ENCODE measurements at regions not wholly inside any gene's neighbourhood (a gene's known extent, or its start where the extent isn't known, plus 50 kb on each side); places are given as distances from the start of the nearest gene placed in this dataset.

GRCh38 chr2:15786901-15787300 is 153.4 kb upstream of the MYCN start:
- Histone ChIP-seq H4K20me1 (replicated peaks in 1 of 2; ENCODE audit: control insufficient read depth in 1 of 2, insufficient read depth in 2 of 2, low read length in 2 of 2) (no peaks in the 10 kb centered on the region), H3K27me3 (replicated peaks in 1 of 4; ENCODE audit: control insufficient read depth in 3 of 4, extremely low read depth in 1 of 4, insufficient read depth in 3 of 4, low read length in 3 of 4) (no peaks in the 10 kb centered on the region; a peak in 1 of 7 replicates), H3K14ac (ENCODE audit: insufficient read length) (no peak overlapping the region), H3K9me3 (ENCODE audit: insufficient read depth in 2 of 2, low read depth in 1 of 2, low read length in 1 of 2) (no peaks in the 10 kb centered on the region), H3K56ac (replicated peaks; ENCODE audit: insufficient read length, low read depth, low read length) (no peak overlapping the region), H2BK20ac (ENCODE audit: low read length) (no peak overlapping the region), H4K91ac (replicated peaks; ENCODE audit: insufficient read length, low read length) (no peak overlapping the region), H3K27ac (ENCODE audit: low read depth, low read length) (no peak overlapping the region), H3K4me2 (ENCODE audit: insufficient read depth in 1 of 2, low read depth in 2 of 2, low read length in 2 of 2) (no peak overlapping the region), H3K23me2 (ENCODE audit: low read depth, low read length) (peaks cover 4% of the 10 kb centered on the region; the same call in 1 of the 2 replicates), H2BK12ac (ENCODE audit: low read depth, low read length) (no peak overlapping the region), H3K4me1 (replicated peaks in 1 of 4; ENCODE audit: control insufficient read depth in 3 of 4, insufficient read depth in 4 of 4, low read length in 3 of 4) (no peaks in the 10 kb centered on the region), H3K23ac (ENCODE audit: insufficient read length) (no peak overlapping the region), H4K8ac (ENCODE audit: extremely low read depth, insufficient read depth, low read length) (no peak overlapping the region), H3K4ac (replicated peaks; ENCODE audit: insufficient read length, low read depth, low read length) (no peak overlapping the region), H2AK5ac (ENCODE audit: low read depth, low read length) (no peak overlapping the region), H2BK5ac (ENCODE audit: low read depth, low read length) (no peak overlapping the region), H3K36me3 (ENCODE audit: control insufficient read depth in 2 of 4, insufficient read depth in 4 of 4, low read length in 3 of 4) (no peaks in the 10 kb centered on the region), H3K79me2 (ENCODE audit: control insufficient read depth in 1 of 2, insufficient read depth in 2 of 2, low read length in 2 of 2) (no peaks in the 10 kb centered on the region), H3K9ac (replicated peaks in 1 of 4; ENCODE audit: extremely low read depth in 1 of 4, low read depth in 3 of 4, low read length in 3 of 4) (no peak overlapping the region), H4K5ac (ENCODE audit: insufficient read length, low read depth, low read length) (no peak overlapping the region), H3K79me1 (ENCODE audit: low read depth, low read length) (no peaks in the 10 kb centered on the region), H2AFZ (ENCODE audit: low read length) (no peak overlapping the region), H2BK120ac (replicated peaks; ENCODE audit: low read depth, low read length) (no peak overlapping the region), H2BK15ac (ENCODE audit: low read length) (no peak overlapping the region), H3K4me3 (ENCODE audit: extremely low read depth in 1 of 4, insufficient read depth in 2 of 4, low read depth in 3 of 4, low read length in 4 of 4) (no peak overlapping the region), H3K18ac (ENCODE audit: extremely low read depth, low read length) (no peak overlapping the region)
- ChIA-PET POLR2A (ENCODE audit: partially characterized antibody) (no interaction called here), CTCF (ENCODE audit: partially characterized antibody) (interaction anchor here (3.4 kb wide), 1 partner anchor 10 kb away, joined by 19 read pairs; no protein-coding TSS in a partner anchor)
- no peak for TF ChIP-seq BCL11A (IDR thresholded peaks at IDR 0.05; ENCODE audit: low read depth in 2 of 2, low read length in 2 of 2)
- DNase-seq (ENCODE audit: low read depth in 1 of 2, low spot score in 2 of 2) (no peak), FAIRE-seq (no peak)
- WGBS, 2 experiments (ENCODE audit: extremely low coverage in 1 of 2, insufficient coverage in 1 of 2, insufficient read length in 1 of 2, insufficient replicate concordance in 2 of 2, low coverage in 1 of 2, low lambda C conversion rate in 2 of 2, missing lambda C conversion rate in 1 of 2), result 72% methylated on average over 2 of the region's 2 CpGs; no CpG with 5 or more reads in 1 of the 2 experiments
